GM19099 (cell line): ENCODE measurements at regions not wholly inside any gene's neighbourhood (a gene's known extent, or its start where the extent isn't known, plus 50 kb on each side); places are given as distances from the start of the nearest gene placed in this dataset.

ENCODE experiments used
- POLR2A ChIP-seq: IDR thresholded peaks from 3 replicates; pipeline ENCODE4 v1.6.1; 2011; ENCODE audit warnings: low read depth; ENCODE audit not compliant: insufficient read length; ENCODE audit errors: extremely low read depth

- TF ChIP-seq POLR2A, result no peak
Observed at GRCh38 chr1:168438626-168439025, 105.2 kb downstream of the XCL2 start.

GRCh38 chr1:168437821-168438220 lies 106.0 kb downstream of the XCL2 start:
- no peak for TF ChIP-seq POLR2A

- TF ChIP-seq POLR2A, result no peak
Observed at GRCh38 chr1:168435439-168435838, 108.4 kb downstream of the XCL2 start.

GRCh38 chr1:168433238-168433637 lies 110.6 kb downstream of the XCL2 start:
- no peak for TF ChIP-seq POLR2A

GRCh38 chr1:168431882-168432281 lies 111.9 kb downstream of the XCL2 start:
- TF ChIP-seq POLR2A, result no peak

- no peak for TF ChIP-seq POLR2A
Observed at GRCh38 chr1:168430321-168430720, 113.5 kb downstream of the XCL2 start.

GRCh38 chr1:168428063-168428731 lies 115.6 kb downstream of the XCL2 start:
- TF ChIP-seq POLR2A, result no peak

GRCh38 chr1:168427051-168427450 lies 116.7 kb downstream of the XCL2 start:
- no peak for TF ChIP-seq POLR2A

GRCh38 chr1:168424281-168424680 lies 119.5 kb downstream of the XCL2 start:
- no peak for TF ChIP-seq POLR2A

GRCh38 chr1:168422203-168422847 lies 121.5 kb downstream of the XCL2 start:
- TF ChIP-seq POLR2A, result no peak

- no peak for TF ChIP-seq POLR2A
Observed at GRCh38 chr1:168421399-168422004, 122.3 kb downstream of the XCL2 start.

- TF ChIP-seq POLR2A, result no peak
Observed at GRCh38 chr1:168420177-168420576, 123.6 kb downstream of the XCL2 start.

GRCh38 chr1:168419736-168420135 lies 124.1 kb downstream of the XCL2 start:
- no peak for TF ChIP-seq POLR2A

GRCh38 chr1:168416220-168416619 lies 127.6 kb downstream of the XCL2 start:
- TF ChIP-seq POLR2A, result no peak

- no peak for TF ChIP-seq POLR2A
Observed at GRCh38 chr1:168414914-168415313, 128.9 kb downstream of the XCL2 start.

- no peak for TF ChIP-seq POLR2A
Observed at GRCh38 chr1:168410464-168410863, 129.8 kb downstream of the TBX19 start.
